ENCODE measurements at regions not wholly inside any gene's neighbourhood (a gene's known extent, or its start where the extent isn't known, plus 50 kb on each side); places are given as distances from the start of the nearest gene placed in this dataset.

DNA sequence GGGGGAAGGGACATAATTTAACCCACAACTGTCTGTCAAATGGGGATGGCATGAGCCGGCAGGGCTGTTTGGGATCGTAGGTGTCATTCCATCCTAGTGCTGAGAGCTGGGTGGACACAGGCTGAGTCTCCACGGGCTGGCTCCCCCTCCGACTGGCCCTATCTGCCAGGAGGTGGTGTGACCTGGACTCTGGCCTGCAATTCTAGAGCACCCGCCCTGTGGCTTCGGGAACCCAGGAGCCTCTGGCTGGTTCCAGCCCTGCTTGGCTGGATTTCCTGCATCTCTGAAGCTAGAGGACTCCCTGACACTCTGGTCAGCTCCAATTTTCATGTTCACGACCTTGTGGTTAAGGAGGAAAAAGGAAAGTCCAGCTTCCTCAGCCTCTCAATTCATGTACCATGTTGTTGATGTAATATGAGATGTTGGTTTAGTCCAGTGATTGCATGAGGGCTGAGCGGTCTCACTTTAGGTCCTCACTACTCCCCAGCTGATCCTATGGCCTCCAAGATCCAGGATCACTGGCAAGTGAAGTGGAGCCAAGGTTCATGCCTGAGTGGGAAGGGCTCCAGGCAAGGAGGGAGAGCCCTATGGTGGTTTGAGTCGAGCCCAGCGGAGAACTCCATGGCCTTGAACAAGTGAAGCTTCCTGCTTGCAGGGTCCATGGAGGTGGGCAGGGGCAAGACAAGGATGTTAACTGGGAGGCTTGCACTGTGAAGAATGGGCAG is 169.1 kb downstream of the NDUFA10 start:
- SMC1A ChIA-PET (ENCODE audit: uncharacterized antibody, unreplicated experiment) = no interaction called here
- H3K4me1 ChIP-seq (ENCODE audit: control insufficient read depth, insufficient read depth, low read length) = no peaks in the 10 kb centered on the region
- POLR2A ChIA-PET = no interaction called here
- FAIRE-seq (no peak), DNase-seq (ENCODE audit: low read depth, low spot score) (no peak), ATAC-seq (no peak)
- intact Hi-C loops (cut with micrococcal nuclease; ENCODE audit: unreplicated experiment) = no loop called here
- CTCF ChIA-PET = no interaction called here
- H3K9me3 ChIP-seq (replicated peaks; ENCODE audit: control insufficient read depth, insufficient read depth, low read length) = no peaks in the 10 kb centered on the region
- no peaks in the 10 kb centered on the region for H3K79me2 ChIP-seq (ENCODE audit: control insufficient read depth, insufficient read depth, low read length)
- no peak overlapping the region for H3K4me3 ChIP-seq
- no peaks in the 10 kb centered on the region for H4K20me1 ChIP-seq (ENCODE audit: control insufficient read depth, insufficient read depth)
- no peak overlapping the region for H2AFZ ChIP-seq (ENCODE audit: control insufficient read depth, low read depth, low read length)
- no peak overlapping the region for H3K4me2 ChIP-seq (ENCODE audit: control insufficient read depth, insufficient read depth)
- no peaks in the 10 kb centered on the region for H3K36me3 ChIP-seq (ENCODE audit: control insufficient read depth in 2 of 2, insufficient read depth in 2 of 2, low read length in 1 of 2)
- RAD21 ChIA-PET (ENCODE audit: unreplicated experiment) = no interaction called here
- no peak overlapping the region for H3K27ac ChIP-seq (ENCODE audit: control insufficient read depth, insufficient read depth)
- no peaks in the 10 kb centered on the region; a peak in 1 of 4 replicates for H3K27me3 ChIP-seq (replicated peaks in 1 of 2; ENCODE audit: control insufficient read depth in 2 of 2, insufficient read depth in 2 of 2, low read length in 1 of 2)
- no peak overlapping the region for H3K9ac ChIP-seq (ENCODE audit: control insufficient read depth, insufficient read depth, low read length)
- BruUV-seq (replicated peaks) = no TSS peak
- in situ Hi-C loops (cut with MboI) = no loop called here
- WGBS (ENCODE audit: insufficient coverage, insufficient replicate concordance, low lambda C conversion rate, missing lambda C conversion rate) = 29% methylated on average over 10 of the region's 10 CpGs
- no peak for TF ChIP-seq CBFB (IDR thresholded peaks at IDR 0.05; ENCODE audit: low read depth)
- TF ChIP-seq, protein P1, sequence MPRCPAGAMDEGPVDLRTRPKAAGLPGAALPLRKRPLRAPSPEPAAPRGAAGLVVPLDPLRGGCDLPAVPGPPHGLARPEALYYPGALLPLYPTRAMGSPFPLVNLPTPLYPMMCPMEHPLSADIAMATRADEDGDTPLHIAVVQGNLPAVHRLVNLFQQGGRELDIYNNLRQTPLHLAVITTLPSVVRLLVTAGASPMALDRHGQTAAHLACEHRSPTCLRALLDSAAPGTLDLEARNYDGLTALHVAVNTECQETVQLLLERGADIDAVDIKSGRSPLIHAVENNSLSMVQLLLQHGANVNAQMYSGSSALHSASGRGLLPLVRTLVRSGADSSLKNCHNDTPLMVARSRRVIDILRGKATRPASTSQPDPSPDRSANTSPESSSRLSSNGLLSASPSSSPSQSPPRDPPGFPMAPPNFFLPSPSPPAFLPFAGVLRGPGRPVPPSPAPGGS (IDR thresholded peaks at IDR 0.05; ENCODE audit: borderline replicate concordance, insufficient read depth, low read depth, low read length, poor library complexity, severe bottlenecking) = no peak
- no peak for TF ChIP-seq ATF3 (IDR thresholded peaks at IDR 0.05; ENCODE audit: borderline replicate concordance, extremely low read depth, low read depth, low read length)
- TF ChIP-seq E2F4 (IDR thresholded peaks at IDR 0.05; ENCODE audit: low read depth, low read length) = no peak
- no peak for TF ChIP-seq STAT3 (IDR thresholded peaks at IDR 0.05; ENCODE audit: low read depth, low read length)
- TF ChIP-seq ZNF592 (IDR thresholded peaks at IDR 0.05) = no peak
- TF ChIP-seq SUPT20H (IDR thresholded peaks at IDR 0.05; ENCODE audit: borderline replicate concordance, control insufficient read depth, low read depth, low read length) = no peak
- no peak for TF ChIP-seq SIN3A (IDR thresholded peaks at IDR 0.05; ENCODE audit: low read depth, low read length)
- TF ChIP-seq PRDM15 (CRISPR knock-in tag; IDR thresholded peaks at IDR 0.05) = no peak

Measured in GM12878 (cell line).